ENCODE measurements at regions not wholly inside any gene's neighbourhood (a gene's known extent, or its start where the extent isn't known, plus 50 kb on each side); places are given as distances from the start of the nearest gene placed in this dataset.
A peak's percentile ranks its signal among the peaks of the same experiment; 100 is the strongest.
"Not testable (repeated sequence)": the region's sequence is repeated elsewhere in the genome, so short reads cannot be mapped to it uniquely, and the experiment has no call there.

GRCh38 chr5:172532439-172532838, 78.1 kb upstream of the SH3PXD2B start:
- not testable (repeated sequence) for DNase-seq (ENCODE audit: low spot score)

GRCh38 chr5:172531704-172532026, 77.3 kb upstream of the SH3PXD2B start:
- DNase-seq (ENCODE audit: low spot score), result no peak
- no peaks in the 10 kb centered on the region; the same call in 2 of the 3 replicates for H3K9me3 Mint-ChIP-seq

More at GRCh38 chr5:172532439-172532838, 78.1 kb upstream of the SH3PXD2B start:
- H3K4me2 ChIP-seq; H3K4me1 Mint-ChIP-seq; H3K9me2 ChIP-seq (ENCODE audit: insufficient read depth); H3K36me3 ChIP-seq (ENCODE audit: insufficient read depth); H3K27me3 Mint-ChIP-seq (ENCODE audit: insufficient read depth, low read depth, poor library complexity); H3K27me3 ChIP-seq (ENCODE audit: insufficient read depth); H3K4me3 ChIP-seq; H3K27ac Mint-ChIP-seq; H3K79me2 ChIP-seq (replicated peaks; ENCODE audit: insufficient read depth); H3K27ac ChIP-seq (ENCODE audit: low read depth); H3K4me1 ChIP-seq (ENCODE audit: insufficient read depth); ATAC-seq; H3K36me3 Mint-ChIP-seq (ENCODE audit: low read depth); H3K9me3 Mint-ChIP-seq; H3K4me3 Mint-ChIP-seq; H3F3A ChIP-seq (replicated peaks; ENCODE audit: low read depth); H4K20me1 ChIP-seq (replicated peaks; ENCODE audit: insufficient read depth): not testable (repeated sequence)
- H2AFZ ChIP-seq, result peak overlapping the region; percentile 66; the same call in 1 of the 2 replicates

More at GRCh38 chr5:172531704-172532026, 77.3 kb upstream of the SH3PXD2B start:
- no peak for TF ChIP-seq POLR2AphosphoS5 (IDR thresholded peaks at IDR 0.05; ENCODE audit: low read depth)
- TF ChIP-seq STAT1 (IDR thresholded peaks at IDR 0.05; ENCODE audit: unreplicated experiment), result no peak
- TF ChIP-seq ZNF114 (CRISPR knock-in tag; IDR thresholded peaks at IDR 0.05), result no peak
- no peak for TF ChIP-seq REST (IDR thresholded peaks at IDR 0.05; ENCODE audit: unreplicated experiment)
- no peak for TF ChIP-seq CREB1 (CRISPR knock-in tag; IDR thresholded peaks at IDR 0.05; ENCODE audit: low read depth)
- TF ChIP-seq JUNB (IDR thresholded peaks at IDR 0.05; ENCODE audit: unreplicated experiment), result no peak
- no peak for TF ChIP-seq EZH2 (IDR thresholded peaks at IDR 0.05; ENCODE audit: low read depth, unreplicated experiment)
- Mint-ChIP-seq H3K4me3 (no peak overlapping the region), H3K27me3 (ENCODE audit: insufficient read depth, low read depth, poor library complexity) (peaks cover 2% of the 10 kb centered on the region), H3K27ac (no peak overlapping the region), H3K4me1 (no peaks in the 10 kb centered on the region; the same call in 2 of the 3 replicates), H3K36me3 (ENCODE audit: low read depth) (no peaks in the 10 kb centered on the region; the same call in 2 of the 3 replicates)
- H3F3A ChIP-seq (replicated peaks; ENCODE audit: low read depth), result no peaks in the 10 kb centered on the region
- H3K4me2 ChIP-seq, result no peak overlapping the region
- H3K79me2 ChIP-seq (replicated peaks; ENCODE audit: insufficient read depth), result no peaks in the 10 kb centered on the region
- H3K36me3 ChIP-seq (ENCODE audit: insufficient read depth), result no peaks in the 10 kb centered on the region; the same call in 1 of the 2 replicates
- H4K20me1 ChIP-seq (replicated peaks; ENCODE audit: insufficient read depth), result no peaks in the 10 kb centered on the region
- no peaks in the 10 kb centered on the region for H3K4me1 ChIP-seq (ENCODE audit: insufficient read depth)
- H3K27me3 ChIP-seq (ENCODE audit: insufficient read depth), result no peaks in the 10 kb centered on the region
- H2AFZ ChIP-seq, result no peak overlapping the region
- no peak overlapping the region for H3K27ac ChIP-seq (ENCODE audit: low read depth)
- ATAC-seq, result no peak
- H3K4me3 ChIP-seq, result no peak overlapping the region
- H3K9me2 ChIP-seq (ENCODE audit: insufficient read depth), result 0 out of 2 replicates have a peak, but pooled peaks cover 5% of the 10 kb centered on the region
